Peyer's patch (tissue), 4 donors: ENCODE measurements at regions not wholly inside any gene's neighbourhood (a gene's known extent, or its start where the extent isn't known, plus 50 kb on each side); places are given as distances from the start of the nearest gene placed in this dataset.

ENCODE experiments used
- CTCF ChIP-seq, 6 experiments: fragments of 450-650 bp in 4 of 6; fragments of 200-600 bp in 2 of 6; sonication (generic) in 1 of 6; IDR thresholded peaks; one replicate each; pipeline ENCODE4 v1.5.1; 2017 to 2019; ENCODE audit warnings: antibody characterized with exemption in 6 of 6, mild to moderate bottlenecking in 3 of 6, moderate library complexity in 1 of 6
- POLR2A ChIP-seq, 2 donors: fragments of 450-650 bp; IDR thresholded peaks; one replicate each; pipeline ENCODE4 v1.5.1; 2017; ENCODE audit warnings: antibody characterized with exemption in 2 of 2, mild to moderate bottlenecking in 2 of 2, moderate library complexity in 2 of 2

- TF ChIP-seq CTCF (IDR thresholded peaks at IDR 0.05) = no peak
- TF ChIP-seq POLR2A (IDR thresholded peaks at IDR 0.05) = no peak
Observed at GRCh38 chr18:24983566-24984139, 368.3 kb downstream of the ZNF521 start.
